Ectodermal cell (in vitro differentiated cells): ENCODE measurements at regions not wholly inside any gene's neighbourhood (a gene's known extent, or its start where the extent isn't known, plus 50 kb on each side); places are given as distances from the start of the nearest gene placed in this dataset.

Experiments
- H3K27ac ChIP-seq: 2 replicates; pipeline ENCODE4 v1.7.0; 2013; ENCODE audit warnings: mild to moderate bottlenecking, low read depth, low read length; ENCODE audit not compliant: insufficient read depth, poor library complexity, severe bottlenecking
- H3K27me3 ChIP-seq: 2 replicates; pipeline ENCODE4 v1.7.0; 2013; ENCODE audit warnings: mild to moderate bottlenecking, low read length; ENCODE audit not compliant: insufficient read depth, control insufficient read depth, poor library complexity, severe bottlenecking
- H3K36me3 ChIP-seq: one replicate; pipeline ENCODE4 v1.7.0; 2013; ENCODE audit warnings: low read length; ENCODE audit not compliant: control insufficient read depth, insufficient read depth
- H3K4me1 ChIP-seq: one replicate; pipeline ENCODE4 v1.7.0; 2013; ENCODE audit warnings: low read length; ENCODE audit not compliant: control insufficient read depth, insufficient read depth
- H3K4me3 ChIP-seq: 2 replicates; pipeline ENCODE4 v1.7.0; 2013; ENCODE audit warnings: low read depth, low read length, control low read depth; ENCODE audit not compliant: insufficient read depth
- H3K9me3 ChIP-seq: 2 replicates; pipeline ENCODE4 v1.7.0; 2013; ENCODE audit warnings: mild to moderate bottlenecking, low read length, moderate library complexity; ENCODE audit not compliant: control insufficient read depth
- WGBS, 2 experiments: methylation state at CpG; one replicate each; pipeline ENCODE4 v1.1.7; 2013; ENCODE audit warnings: missing lambda C conversion rate in 2 of 2; 5-methylcytosine and 5-hydroxymethylcytosine counted together

GRCh38 chr10:128543151-128543550 is 416.9 kb upstream of the MKI67 start:
- 84 to 85% methylated on average over 12 of the region's 12 CpGs for WGBS, 2 experiments
- Histone ChIP-seq H3K9me3 (no peaks in the 10 kb centered on the region), H3K27me3 (peaks cover 19% of the 10 kb centered on the region)

GRCh38 chr10:128545216-128545615 is 419.0 kb upstream of the MKI67 start:
- WGBS, 2 experiments = 94 to 95% methylated on average over 10 of the region's 10 CpGs
- Histone ChIP-seq H3K4me1 (peaks cover 11% of the 10 kb centered on the region), H3K4me3 (no peak overlapping the region), H3K27ac (no peak overlapping the region), H3K36me3 (no peaks in the 10 kb centered on the region), H3K9me3 (no peaks in the 10 kb centered on the region), H3K27me3 (peaks cover 12% of the 10 kb centered on the region)

More at GRCh38 chr10:128543151-128543550, 416.9 kb upstream of the MKI67 start:
- peaks cover 18% of the 10 kb centered on the region for H3K4me1 ChIP-seq
- no peaks in the 10 kb centered on the region for H3K36me3 ChIP-seq
- no peak overlapping the region for H3K27ac ChIP-seq
- H3K4me3 ChIP-seq = no peak overlapping the region

GRCh38 chr10:128546651-128547165 is 420.5 kb upstream of the MKI67 start:
- whole genome bisulfite sequencing, 2 experiments = 94 to 95% methylated on average over 15 of the region's 15 CpGs
- H3K4me3 ChIP-seq = no peak overlapping the region
- H3K9me3 ChIP-seq = no peaks in the 10 kb centered on the region
- no peaks in the 10 kb centered on the region for H3K27me3 ChIP-seq
- peaks cover 2% of the 10 kb centered on the region for H3K4me1 ChIP-seq
- no peaks in the 10 kb centered on the region for H3K36me3 ChIP-seq
- H3K27ac ChIP-seq = no peak overlapping the region

- 91 to 96% methylated on average over 6 of the region's 6 CpGs for WGBS, 2 experiments
- Histone ChIP-seq H3K27ac (no peak overlapping the region), H3K4me3 (no peak overlapping the region)
These were observed 422.9 kb upstream of the MKI67 start for GRCh38 chr10:128549101-128549608.

GRCh38 chr10:128550045-128550444 is 423.8 kb upstream of the MKI67 start:
- H3K4me1 ChIP-seq = no peaks in the 10 kb centered on the region
- H3K4me3 ChIP-seq = no peak overlapping the region
- no peak overlapping the region for H3K27ac ChIP-seq
- H3K9me3 ChIP-seq = no peaks in the 10 kb centered on the region
- H3K36me3 ChIP-seq = no peaks in the 10 kb centered on the region
- H3K27me3 ChIP-seq = no peaks in the 10 kb centered on the region
- 93 to 97% methylated on average over 10 of the region's 10 CpGs for WGBS, 2 experiments

More at GRCh38 chr10:128549101-128549608, 422.9 kb upstream of the MKI67 start:
- H3K36me3 ChIP-seq = no peaks in the 10 kb centered on the region
- no peaks in the 10 kb centered on the region for H3K27me3 ChIP-seq
- H3K9me3 ChIP-seq = no peaks in the 10 kb centered on the region
- H3K4me1 ChIP-seq = no peaks in the 10 kb centered on the region

GRCh38 chr10:128551475-128551874 is 425.3 kb upstream of the MKI67 start:
- WGBS, 2 experiments = 84 to 87% methylated on average over 7 of the region's 7 CpGs

GRCh38 chr10:128553755-128554154 is 427.5 kb upstream of the MKI67 start:
- WGBS, 2 experiments = 98% methylated on average over 2 of the region's 2 CpGs
- Histone ChIP-seq H3K4me1 (no peaks in the 10 kb centered on the region), H3K4me3 (no peak overlapping the region), H3K27ac (no peak overlapping the region), H3K36me3 (no peaks in the 10 kb centered on the region), H3K9me3 (no peaks in the 10 kb centered on the region), H3K27me3 (no peaks in the 10 kb centered on the region)

More at GRCh38 chr10:128551475-128551874, 425.3 kb upstream of the MKI67 start:
- no peaks in the 10 kb centered on the region for H3K4me1 ChIP-seq
- no peak overlapping the region for H3K4me3 ChIP-seq
- no peaks in the 10 kb centered on the region for H3K27me3 ChIP-seq
- H3K9me3 ChIP-seq = no peaks in the 10 kb centered on the region
- H3K36me3 ChIP-seq = no peaks in the 10 kb centered on the region
- H3K27ac ChIP-seq = no peak overlapping the region

GRCh38 chr10:128556182-128557110 is 430.2 kb upstream of the MKI67 start:
- Histone ChIP-seq H3K4me1 (no peaks in the 10 kb centered on the region), H3K36me3 (no peaks in the 10 kb centered on the region), H3K27ac (no peak overlapping the region), H3K9me3 (no peaks in the 10 kb centered on the region), H3K4me3 (no peak overlapping the region), H3K27me3 (no peaks in the 10 kb centered on the region)
- WGBS, 2 experiments = 90 to 91% methylated on average over 14 to 15 of the region's 15 CpGs

GRCh38 chr10:128557149-128557710 is 431.0 kb upstream of the MKI67 start:
- H3K4me1 ChIP-seq = no peaks in the 10 kb centered on the region
- no peaks in the 10 kb centered on the region for H3K9me3 ChIP-seq
- no peak overlapping the region for H3K4me3 ChIP-seq
- 81 to 84% methylated on average over 12 of the region's 12 CpGs for WGBS, 2 experiments
- H3K36me3 ChIP-seq = no peaks in the 10 kb centered on the region
- no peaks in the 10 kb centered on the region for H3K27me3 ChIP-seq
- H3K27ac ChIP-seq = no peak overlapping the region

- Histone ChIP-seq H3K9me3 (no peaks in the 10 kb centered on the region), H3K36me3 (no peaks in the 10 kb centered on the region), H3K4me1 (no peaks in the 10 kb centered on the region), H3K27ac (no peak overlapping the region), H3K4me3 (no peak overlapping the region), H3K27me3 (no peaks in the 10 kb centered on the region)
- WGBS, 2 experiments = 82 to 100% methylated on average over 1 of the region's 1 CpG
These were observed 434.2 kb upstream of the MKI67 start for GRCh38 chr10:128560406-128560805.
